HG03442 (cell line): ENCODE measurements at regions not wholly inside any gene's neighbourhood (a gene's known extent, or its start where the extent isn't known, plus 50 kb on each side); places are given as distances from the start of the nearest gene placed in this dataset.
A peak's percentile ranks its signal among the peaks of the same experiment; 100 is the strongest.
"Not testable (repeated sequence)": the region's sequence is repeated elsewhere in the genome, so short reads cannot be mapped to it uniquely, and the experiment has no call there.

Source experiments
- ATAC-seq: cut with Tn5 transposase; IDR thresholded peaks from one replicate; pipeline ENCODE4 v1.9.1; 2021; ENCODE audit warnings: mild to moderate bottlenecking, moderate library complexity; ENCODE audit not compliant: unreplicated experiment

GRCh38 chr12:84502907-84503787 is 409.5 kb downstream of the SLC6A15 start:
- peak; percentile 85 for ATAC-seq

- no peak for ATAC-seq
These were observed 410.3 kb downstream of the SLC6A15 start for GRCh38 chr12:84502180-84502860.

- ATAC-seq, result no peak
These were observed 414.8 kb downstream of the SLC6A15 start for GRCh38 chr12:84497819-84498218.

GRCh38 chr12:84495711-84496110 is 416.9 kb downstream of the SLC6A15 start:
- ATAC-seq, result no peak

DNA sequence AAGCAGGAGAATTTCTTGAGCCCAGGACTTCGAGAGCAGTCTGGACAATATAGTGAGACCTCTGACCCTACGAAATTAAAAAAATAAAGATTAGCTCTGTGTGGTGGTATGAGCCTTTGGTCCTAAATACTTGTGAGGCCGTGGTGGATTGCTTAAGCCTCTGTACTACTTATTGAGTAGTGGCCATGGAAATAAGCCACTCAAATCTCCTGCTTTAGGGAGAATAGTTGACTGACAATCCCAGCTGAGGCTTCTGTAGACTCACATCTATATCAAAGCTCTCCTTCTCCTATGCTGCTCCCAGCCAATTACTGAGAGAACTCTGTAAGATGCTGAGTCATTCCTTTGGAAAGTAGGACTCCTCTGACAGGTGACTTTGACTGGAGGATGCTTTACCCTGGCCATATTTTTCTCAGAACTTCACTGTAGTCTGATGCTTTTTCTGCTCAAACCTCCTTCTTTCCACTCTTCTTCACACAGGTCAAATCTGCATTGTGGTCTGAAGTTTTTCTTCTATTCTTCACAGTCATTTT is 420.2 kb downstream of the SLC6A15 start:
- ATAC-seq, result no peak

GRCh38 chr12:84484798-84485197 is 427.8 kb downstream of the SLC6A15 start:
- no peak for ATAC-seq

DNA sequence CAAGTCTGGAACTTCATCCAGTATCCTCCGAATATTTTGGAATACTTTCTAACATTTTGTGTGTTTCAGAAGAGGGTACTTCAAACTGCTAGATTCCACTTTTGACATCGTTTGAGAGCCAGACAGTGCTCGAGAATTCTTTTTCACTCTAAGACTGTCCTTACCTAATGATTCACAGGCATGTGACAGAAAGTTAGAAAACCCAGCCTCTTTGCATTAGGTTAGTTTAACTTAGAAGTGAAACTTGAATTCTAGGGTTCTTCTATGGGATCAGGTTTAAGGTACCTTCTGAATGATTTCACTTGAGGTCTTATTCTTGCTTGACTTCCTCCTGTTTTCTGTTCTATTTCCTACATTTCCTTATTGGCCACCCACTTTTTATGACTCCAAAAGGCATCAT is 431.8 kb downstream of the SLC6A15 start:
- ATAC-seq, result no peak

GRCh38 chr12:84470361-84470760 is 442.2 kb downstream of the SLC6A15 start:
- no peak for ATAC-seq

GRCh38 chr12:84464616-84465015 is 448.0 kb downstream of the SLC6A15 start:
- ATAC-seq, result no peak

GRCh38 chr12:84463741-84464495 is 448.7 kb downstream of the SLC6A15 start:
- no peak for ATAC-seq

DNA sequence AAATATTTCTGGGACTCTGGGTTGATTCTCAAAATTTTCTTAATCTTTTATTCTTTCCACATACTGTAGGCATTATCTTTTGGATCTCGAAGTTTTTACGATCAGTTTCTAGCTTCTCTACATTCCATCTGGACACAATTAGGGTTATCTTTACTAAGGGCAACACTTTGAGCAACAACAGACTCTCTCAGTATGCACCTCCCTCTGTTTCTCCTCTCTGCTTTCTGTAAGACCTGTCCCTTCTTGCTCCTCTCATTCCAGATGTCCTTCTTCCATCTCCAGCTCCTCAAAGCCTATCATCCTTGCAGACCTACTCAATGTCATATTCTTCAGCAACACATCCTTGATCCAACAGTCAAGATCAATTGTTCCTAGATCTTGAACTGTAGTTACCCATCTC is 457.0 kb downstream of the SLC6A15 start:
- no peak for ATAC-seq

- ATAC-seq, result not testable (repeated sequence)
These were observed 466.1 kb downstream of the SLC6A15 start for GRCh38 chr12:84446478-84446877.

- ATAC-seq, result no peak
These were observed 476.5 kb downstream of the SLC6A15 start for GRCh38 chr12:84436134-84436533.

GRCh38 chr12:84435682-84436081 is 476.9 kb downstream of the SLC6A15 start:
- no peak for ATAC-seq

DNA sequence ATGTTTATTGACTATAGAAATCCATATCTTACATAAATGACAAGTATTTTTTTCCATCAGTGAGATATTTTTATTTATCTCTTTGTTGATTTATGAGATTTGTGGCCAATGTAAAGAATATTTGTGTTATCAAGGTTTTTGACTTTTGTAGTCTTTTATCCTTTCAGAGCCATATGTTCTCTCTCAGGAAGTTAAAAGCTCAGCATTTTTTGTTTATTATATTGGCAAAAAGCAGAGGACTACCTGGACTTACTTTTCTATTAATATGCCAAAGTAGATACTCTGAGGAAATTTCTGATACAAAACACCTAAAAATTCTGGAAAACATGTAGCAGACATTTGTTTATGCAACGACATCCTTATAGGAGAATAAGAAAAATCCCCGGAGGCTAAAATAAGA is 490.3 kb downstream of the SLC6A15 start:
- no peak for ATAC-seq

DNA sequence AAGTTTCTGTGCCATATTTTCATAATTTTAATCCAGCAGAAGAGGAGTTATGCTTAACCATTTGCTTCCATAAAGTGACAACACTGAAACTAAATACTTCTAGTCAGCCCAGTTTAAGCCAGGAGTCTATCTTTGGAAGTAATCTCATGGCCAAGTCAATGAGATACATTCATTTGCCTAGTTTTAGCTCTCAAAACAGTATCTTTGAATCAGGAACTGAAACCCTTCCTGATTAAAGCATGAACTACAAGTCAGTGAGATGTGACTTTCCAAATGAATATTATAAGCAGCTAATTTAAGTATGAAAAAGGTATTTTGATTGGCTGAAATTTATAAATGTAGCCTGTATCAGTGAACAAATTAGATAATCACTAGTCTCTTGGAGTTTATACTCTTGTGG is 491.5 kb downstream of the SLC6A15 start:
- no peak for ATAC-seq

GRCh38 chr12:84416626-84417025 is 496.0 kb downstream of the SLC6A15 start:
- ATAC-seq, result no peak

DNA sequence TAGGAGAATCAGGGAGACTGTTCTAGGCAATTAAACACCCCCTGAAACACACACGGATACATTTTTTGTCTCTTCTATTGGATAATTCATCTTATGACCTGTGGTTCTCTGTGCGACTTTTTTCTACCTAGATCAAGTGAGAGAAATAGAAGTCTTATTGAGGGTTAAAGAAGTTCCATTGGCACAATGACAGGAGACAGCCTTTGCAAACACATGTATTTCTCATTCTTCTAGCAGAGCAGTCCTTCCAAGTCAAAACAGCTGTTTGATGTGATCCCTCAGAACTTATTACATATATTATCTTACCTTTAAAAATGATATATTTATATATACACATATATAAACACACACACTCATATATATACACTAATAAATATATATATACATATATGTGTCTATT is 496.7 kb downstream of the SLC6A15 start:
- no peak for ATAC-seq

DNA sequence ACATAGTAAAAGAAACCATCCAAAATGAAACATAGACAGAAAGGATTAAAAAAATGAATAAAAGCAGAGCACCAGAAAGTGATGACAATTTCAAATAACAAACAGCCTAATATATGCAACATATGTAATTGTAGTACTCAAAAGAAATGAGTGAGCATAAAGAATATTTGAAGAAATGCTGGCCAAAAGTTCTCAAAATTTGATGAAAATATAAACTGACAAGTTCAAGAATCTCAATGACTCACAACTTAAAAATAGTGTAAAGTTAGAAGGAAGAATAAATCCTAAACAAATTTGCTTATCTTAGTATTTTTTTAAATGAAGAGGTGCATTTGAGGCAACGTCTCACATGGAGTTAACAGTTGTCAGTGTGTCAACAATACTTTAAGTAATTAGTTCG is 498.9 kb downstream of the SLC6A15 start:
- ATAC-seq, result no peak

GRCh38 chr12:84412226-84412625 is 500.4 kb downstream of the SLC6A15 start:
- ATAC-seq, result no peak

DNA sequence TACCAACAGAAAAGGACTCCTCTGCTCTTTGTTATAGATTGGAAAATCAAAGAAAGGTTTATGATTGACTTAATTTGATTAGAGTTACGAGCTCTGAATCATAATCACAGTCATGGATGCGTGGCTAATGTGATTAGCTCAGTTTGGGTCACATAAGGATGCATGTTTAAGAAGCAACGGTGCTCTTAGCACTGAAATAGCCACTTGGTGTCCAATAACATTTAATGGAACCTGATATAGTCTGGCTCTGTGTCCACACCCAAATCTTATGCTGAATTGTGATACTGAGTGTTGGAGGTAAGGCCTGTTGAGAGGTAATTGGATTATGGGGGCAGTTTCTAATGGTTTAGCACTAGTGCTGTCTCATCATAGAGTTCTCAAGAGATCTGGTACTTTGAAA is 501.6 kb downstream of the SLC6A15 start:
- no peak for ATAC-seq
